GM13977 (cell line): ENCODE measurements at regions not wholly inside any gene's neighbourhood (a gene's known extent, or its start where the extent isn't known, plus 50 kb on each side); places are given as distances from the start of the nearest gene placed in this dataset.
"Not testable (repeated sequence)": the region's sequence is repeated elsewhere in the genome, so short reads cannot be mapped to it uniquely, and the experiment has no call there.

Experiments used
- DNase-seq: peaks from one replicate; pipeline ENCODE4 v3.0.0; 2012; ENCODE audit warnings: low spot score
- CTCF ChIP-seq: IDR thresholded peaks from 2 replicates; pipeline ENCODE4 v1.5.1; 2012; ENCODE audit warnings: mild to moderate bottlenecking, control low read depth; ENCODE audit not compliant: insufficient read depth; ENCODE audit errors: extremely low read depth, missing control alignments
- in situ Hi-C: fragments of 300-500 bp; cut with MboI; formaldehyde crosslinking; loops from one replicate; pipeline ENCODE4 v1.12.0; 2022; ENCODE audit warnings: low sequenced_read_pairs, low pct_unique_long_range_greater_than_20kb, mixed read lengths, inconsistent platforms; ENCODE audit not compliant: unreplicated experiment

- in situ Hi-C loops = no loop called here
- no peak for DNase-seq
- no peak for TF ChIP-seq CTCF
Observed at GRCh38 chr21:28066596-28067387, 925.9 kb downstream of the LTN1 start.

GRCh38 chr21:28066076-28066475 lies 926.6 kb downstream of the LTN1 start:
- TF ChIP-seq CTCF = no peak
- DNase-seq = no peak

GRCh38 chr21:28063241-28064216 lies 929.1 kb downstream of the LTN1 start:
- in situ Hi-C loops = no loop called here
- no peak for TF ChIP-seq CTCF
- DNase-seq = no peak

More at GRCh38 chr21:28066076-28066475, 926.6 kb downstream of the LTN1 start:
- in situ Hi-C loops = no loop called here

GRCh38 chr21:28052956-28053355 lies 939.7 kb downstream of the LTN1 start:
- in situ Hi-C loops, DNase-seq: not testable (repeated sequence)

- in situ Hi-C loops, DNase-seq: not testable (repeated sequence)
Observed at GRCh38 chr21:28051649-28052048, 941.0 kb downstream of the LTN1 start.

GRCh38 chr21:28035692-28036091 lies 957.0 kb downstream of the LTN1 start:
- in situ Hi-C loops, DNase-seq: not testable (repeated sequence)

GRCh38 chr21:28034916-28035315 lies 957.8 kb downstream of the LTN1 start:
- DNase-seq, in situ Hi-C loops: not testable (repeated sequence)

- in situ Hi-C loops, DNase-seq: not testable (repeated sequence)
Observed at GRCh38 chr21:28034334-28034733, 958.3 kb downstream of the LTN1 start.

- DNase-seq, in situ Hi-C loops: not testable (repeated sequence)
Observed at GRCh38 chr21:28032652-28033051, 960.0 kb downstream of the LTN1 start.

GRCh38 chr21:28031066-28031465 lies 961.6 kb downstream of the LTN1 start:
- DNase-seq, in situ Hi-C loops: not testable (repeated sequence)
